ENCODE measurements at regions not wholly inside any gene's neighbourhood (a gene's known extent, or its start where the extent isn't known, plus 50 kb on each side); places are given as distances from the start of the nearest gene placed in this dataset.

GRCh38 chr10:78856421-78856820 lies 212.3 kb upstream of the ZMIZ1 start:
- DNase-seq, result no peak
- ATAC-seq, result no peak

GRCh38 chr10:78857193-78857592 lies 211.6 kb upstream of the ZMIZ1 start:
- ATAC-seq, result no peak
- no peak for DNase-seq

GRCh38 chr10:78859266-78859665 lies 209.5 kb upstream of the ZMIZ1 start:
- no peak for ATAC-seq
- DNase-seq, result no peak

GRCh38 chr10:78859769-78860168 lies 209.0 kb upstream of the ZMIZ1 start:
- no peak for DNase-seq
- ATAC-seq, result no peak

GRCh38 chr10:78860260-78860914 lies 208.4 kb upstream of the ZMIZ1 start:
- no peak for ATAC-seq
- DNase-seq, result no peak

GRCh38 chr10:78861529-78862327 lies 207.0 kb upstream of the ZMIZ1 start:
- DNase-seq, result no peak
- ATAC-seq, result no peak

- DNase-seq (no peak), ATAC-seq (no peak)
Measured at GRCh38 chr10:78862328-78862640, 206.5 kb upstream of the ZMIZ1 start.

- no peak for ATAC-seq
- DNase-seq, result no peak
Measured at GRCh38 chr10:78863140-78863905, 205.4 kb upstream of the ZMIZ1 start.

- ATAC-seq, result no peak
- no peak for DNase-seq
Measured at GRCh38 chr10:78863906-78864239, 204.9 kb upstream of the ZMIZ1 start.

GRCh38 chr10:78864761-78865537 lies 203.8 kb upstream of the ZMIZ1 start:
- ATAC-seq (no peak), DNase-seq (no peak)

- DNase-seq, result no peak
- no peak for ATAC-seq
Measured at GRCh38 chr10:78865538-78865875, 203.3 kb upstream of the ZMIZ1 start.

- ATAC-seq (no peak), DNase-seq (no peak)
Measured at GRCh38 chr10:78865931-78866717, 202.6 kb upstream of the ZMIZ1 start.

- ATAC-seq (no peak), DNase-seq (no peak)
Measured at GRCh38 chr10:78866731-78867554, 201.8 kb upstream of the ZMIZ1 start.

GRCh38 chr10:78867555-78867939 lies 201.2 kb upstream of the ZMIZ1 start:
- no peak for ATAC-seq
- no peak for DNase-seq

- no peak for ATAC-seq
- DNase-seq, result no peak
Measured at GRCh38 chr10:78868048-78868447, 200.7 kb upstream of the ZMIZ1 start.

GRCh38 chr10:78868456-78868855 lies 200.3 kb upstream of the ZMIZ1 start:
- DNase-seq, result no peak

GRCh38 chr10:78868861-78869260 lies 199.9 kb upstream of the ZMIZ1 start:
- DNase-seq (no peak), ATAC-seq (no peak)

More at GRCh38 chr10:78868456-78868855, 200.3 kb upstream of the ZMIZ1 start:
- ATAC-seq, result no peak

- ATAC-seq (no peak), DNase-seq (no peak)
Measured at GRCh38 chr10:78869508-78870454, 199.0 kb upstream of the ZMIZ1 start.

- DNase-seq, result no peak
- ATAC-seq, result no peak
Measured at GRCh38 chr10:78870458-78870857, 198.3 kb upstream of the ZMIZ1 start.

- no peak for ATAC-seq
- DNase-seq, result no peak
Measured at GRCh38 chr10:78871796-78872195, 197.0 kb upstream of the ZMIZ1 start.
